Activated naive CD4-positive, alpha-beta T cell treated with Interleukin-2 at 50 U/mL for 16 hours (primary cell): ENCODE measurements at regions not wholly inside any gene's neighbourhood (a gene's known extent, or its start where the extent isn't known, plus 50 kb on each side); places are given as distances from the start of the nearest gene placed in this dataset.
"Not testable (repeated sequence)": the region's sequence is repeated elsewhere in the genome, so short reads cannot be mapped to it uniquely, and the experiment has no call there.

Experiments used
- DNase-seq: peaks from one replicate; pipeline ENCODE4 v3.0.0-alpha.2; 2020

DNA sequence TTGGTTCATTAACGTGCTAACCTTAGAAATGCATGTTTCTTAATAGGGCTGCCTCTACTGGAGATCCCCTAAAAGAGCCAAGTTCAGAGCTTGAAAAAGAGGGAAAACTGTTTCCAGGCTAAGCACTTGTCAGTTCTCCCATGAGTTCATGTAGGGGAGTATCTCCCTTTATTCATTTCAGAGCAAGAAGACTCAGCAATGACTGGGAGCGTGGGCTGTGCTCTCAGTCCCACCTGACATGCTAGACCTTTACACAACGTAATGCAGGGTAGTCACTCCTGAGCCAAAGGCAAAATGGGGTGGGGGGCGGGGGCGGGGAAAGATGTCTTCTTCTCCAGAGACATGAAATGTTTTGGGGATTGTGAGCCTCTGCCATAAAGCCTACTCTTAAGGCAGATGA lies 420.1 kb upstream of the MCTP2 start:
- no peak for DNase-seq

DNA sequence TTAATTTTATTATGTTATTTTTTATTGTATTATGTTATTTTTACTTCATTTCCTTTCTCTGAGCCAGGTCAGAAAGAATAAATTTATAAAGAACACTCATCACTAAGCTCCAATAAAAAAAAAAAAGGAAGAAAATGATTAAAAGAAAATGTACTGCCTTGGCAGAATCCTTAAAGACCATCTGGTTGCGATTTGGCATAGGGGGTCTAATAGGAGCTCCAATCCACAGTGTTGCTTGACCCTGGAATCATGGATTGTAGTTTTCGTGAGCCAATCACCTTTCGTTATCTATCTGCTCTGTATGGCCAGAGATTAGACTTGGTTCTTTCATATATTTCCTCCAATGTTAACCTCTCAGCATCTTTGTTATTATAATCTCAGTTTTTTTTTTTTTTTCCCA lies 421.8 kb upstream of the MCTP2 start:
- no peak for DNase-seq

DNA sequence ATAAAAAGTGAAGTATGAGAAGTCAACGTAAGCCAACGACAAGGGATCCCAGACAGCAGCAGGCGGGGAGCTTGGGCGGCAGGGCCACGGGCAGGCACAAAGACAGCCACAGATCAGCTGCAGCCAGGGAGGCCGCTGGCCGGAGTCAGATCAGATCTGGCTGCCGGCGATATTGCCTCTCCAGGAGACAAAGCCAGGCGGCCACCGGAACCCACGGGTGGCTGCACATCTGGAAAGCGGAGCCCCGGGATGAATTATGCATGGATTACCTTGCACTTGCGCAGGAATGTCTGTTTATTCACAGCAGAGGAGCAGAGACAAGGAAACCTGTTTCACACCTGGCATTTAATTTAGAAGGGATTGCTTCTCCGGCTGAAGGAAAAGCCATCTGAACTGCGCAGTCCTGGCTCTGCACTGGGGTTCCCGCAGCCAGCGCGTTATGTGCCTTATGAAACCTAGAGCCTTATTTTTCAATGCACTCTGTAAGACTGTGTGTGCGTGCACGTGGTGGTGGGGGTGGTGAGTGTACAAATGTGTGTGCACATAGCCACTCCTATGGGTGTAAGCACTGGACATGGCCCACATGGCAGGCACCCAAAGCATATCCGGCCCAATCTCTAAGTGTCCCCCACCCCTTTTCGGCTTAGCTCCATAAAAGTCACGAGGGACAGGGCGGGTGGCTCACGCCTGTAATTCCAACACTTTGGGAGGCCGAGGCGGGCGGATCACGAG lies 427.8 kb upstream of the MCTP2 start:
- no peak for DNase-seq

DNA sequence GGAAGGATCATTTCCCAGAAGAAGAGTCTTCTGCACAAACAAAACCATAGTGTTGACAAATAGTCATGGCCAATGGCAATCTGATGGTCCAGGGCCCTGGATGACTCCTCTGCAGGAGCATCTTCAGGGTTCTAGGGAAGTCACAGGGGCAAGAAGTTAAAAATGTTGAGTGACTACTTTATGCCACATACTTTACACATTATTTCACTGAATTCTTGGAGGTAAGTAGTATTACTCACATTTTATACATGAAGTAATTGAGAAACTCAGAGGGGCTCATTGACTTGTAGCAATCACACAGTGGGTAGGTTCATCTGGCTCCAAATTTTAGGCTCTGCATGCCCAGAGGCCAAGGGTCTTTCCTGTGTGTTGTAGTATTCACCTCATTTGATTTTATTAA lies 430.2 kb upstream of the MCTP2 start:
- DNase-seq, result no peak

DNA sequence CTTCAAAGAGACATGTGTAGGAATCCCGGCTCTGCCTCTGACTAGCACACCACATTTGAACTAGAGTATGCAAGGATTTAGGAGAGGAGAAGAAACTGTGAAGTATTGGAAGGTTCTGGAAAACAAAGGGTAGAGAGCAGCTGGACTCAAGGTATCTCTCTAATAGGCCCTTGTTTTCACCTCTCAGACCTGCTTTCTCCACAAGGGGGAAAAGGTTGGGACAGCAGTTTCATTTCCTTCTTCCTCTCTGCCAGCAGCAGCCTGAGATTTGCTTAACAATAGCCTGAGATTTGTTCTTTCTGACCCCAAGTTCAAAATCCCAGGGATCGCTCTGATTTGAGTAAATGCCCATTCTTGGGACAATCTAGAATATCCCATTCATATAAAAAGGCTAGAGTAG lies 430.6 kb upstream of the MCTP2 start:
- DNase-seq, result no peak

DNA sequence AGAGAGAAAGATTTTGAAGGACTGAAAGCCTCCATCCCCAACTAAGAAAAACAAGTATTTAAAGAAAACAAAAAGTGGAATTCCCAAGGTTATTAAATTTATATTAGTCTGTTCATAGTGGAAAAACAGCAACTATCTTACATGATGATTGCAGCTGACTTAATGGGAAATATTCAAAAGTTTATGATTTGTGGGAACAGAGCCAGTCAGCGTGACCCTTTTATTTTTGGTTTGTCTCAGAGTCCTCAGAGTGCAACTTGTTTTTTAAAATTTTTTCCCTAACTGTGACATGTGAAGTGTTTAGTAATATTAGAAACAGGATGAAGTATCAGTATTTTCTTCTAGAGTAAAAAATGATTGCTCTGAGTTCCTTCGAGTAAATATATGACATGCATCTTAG lies 441.9 kb upstream of the MCTP2 start:
- DNase-seq, result no peak

DNA sequence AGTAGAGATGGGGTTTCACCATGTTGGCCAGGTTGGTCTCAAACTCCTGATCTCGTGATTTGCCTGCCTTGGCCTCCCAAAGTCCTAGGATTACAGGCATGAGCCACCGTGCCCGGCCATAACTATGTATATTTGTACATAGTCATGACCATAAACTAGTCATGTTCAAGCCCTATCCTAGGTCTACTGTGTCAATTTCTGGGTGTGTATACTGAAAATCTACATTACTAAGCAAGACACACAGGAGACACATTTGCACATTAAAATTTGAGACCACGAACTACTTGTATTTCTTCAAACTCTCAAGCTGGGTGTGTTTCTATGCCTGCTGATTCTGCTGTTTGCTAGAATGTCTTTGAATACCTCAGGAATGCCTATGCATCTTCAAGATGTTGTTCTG lies 451.3 kb upstream of the MCTP2 start:
- DNase-seq, result no peak

DNA sequence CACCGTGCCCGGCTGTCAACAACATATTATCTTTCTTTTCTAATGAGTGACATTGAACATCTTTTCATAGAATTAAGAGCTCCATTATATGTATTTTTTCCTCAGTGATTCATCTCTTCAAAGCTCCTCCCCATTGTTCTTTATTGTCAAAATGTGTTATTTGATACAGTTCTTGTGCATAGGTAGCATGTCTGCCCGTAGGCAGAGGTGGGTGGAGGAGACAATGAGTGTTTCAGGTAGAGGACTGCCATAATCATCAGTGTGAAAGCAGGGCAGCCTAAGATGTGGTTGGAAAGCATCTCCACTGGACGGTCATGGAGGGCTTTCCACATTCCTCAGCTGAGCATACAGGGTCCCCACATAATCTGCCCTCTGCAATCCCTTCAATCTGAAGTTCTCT lies 452.0 kb upstream of the MCTP2 start:
- no peak for DNase-seq

DNA sequence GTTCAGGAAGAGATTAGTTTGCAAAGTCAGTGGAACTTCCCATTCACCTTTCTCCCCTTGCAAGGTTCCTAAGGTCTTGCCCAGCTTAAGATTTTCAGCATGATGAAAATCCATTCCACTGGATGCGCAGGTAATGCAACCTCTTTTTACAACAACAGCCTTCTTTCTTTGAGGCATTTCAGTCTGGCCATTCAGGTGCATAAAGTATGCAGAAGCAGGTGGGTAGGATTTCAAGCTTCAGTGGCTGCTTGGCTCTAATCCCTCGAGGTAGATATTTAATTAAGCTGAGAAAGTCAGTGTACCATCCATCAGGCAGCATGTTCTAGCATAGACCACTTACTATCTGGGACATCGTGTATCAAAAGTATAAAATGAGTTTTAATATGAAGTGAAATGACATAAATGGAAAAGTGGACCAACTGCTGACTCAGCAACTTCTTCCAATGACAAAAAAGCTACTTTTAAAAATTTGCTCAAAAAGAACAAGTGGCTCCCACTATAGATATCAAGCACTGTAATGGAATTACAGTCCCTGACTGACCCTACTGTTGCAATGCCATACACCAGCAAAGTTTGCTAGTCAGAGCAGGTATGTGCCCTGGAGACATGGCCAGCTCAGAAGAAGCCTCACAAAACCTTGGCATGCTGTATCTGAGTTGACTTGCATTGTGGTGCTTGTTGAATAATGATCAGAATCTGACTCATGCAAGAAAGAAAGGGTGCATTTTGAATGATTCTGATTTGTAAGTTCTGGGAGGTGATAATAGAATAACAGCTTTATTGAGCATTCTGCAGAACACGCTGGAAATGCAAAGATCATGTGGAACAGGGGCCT lies 459.9 kb upstream of the MCTP2 start:
- DNase-seq, result no peak

DNA sequence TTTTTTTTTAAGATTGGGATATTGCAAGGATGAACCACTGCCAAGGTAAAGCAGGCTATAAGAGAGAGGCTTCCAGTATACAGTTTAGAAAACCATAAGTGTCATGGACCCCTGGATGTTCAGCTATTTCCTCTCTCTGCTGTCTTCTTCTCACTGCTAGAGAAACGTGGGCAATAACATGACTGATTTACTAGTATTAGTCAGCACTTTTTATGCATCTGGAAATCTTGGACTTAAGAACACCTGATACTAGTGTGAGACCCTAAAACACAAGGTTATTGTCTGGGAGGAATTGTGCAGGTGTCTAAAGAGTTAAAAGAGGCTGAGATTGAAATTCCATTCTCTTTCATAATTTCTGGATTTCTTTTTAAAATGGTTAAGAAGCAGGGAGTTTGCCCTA lies 460.6 kb upstream of the MCTP2 start:
- no peak for DNase-seq

DNA sequence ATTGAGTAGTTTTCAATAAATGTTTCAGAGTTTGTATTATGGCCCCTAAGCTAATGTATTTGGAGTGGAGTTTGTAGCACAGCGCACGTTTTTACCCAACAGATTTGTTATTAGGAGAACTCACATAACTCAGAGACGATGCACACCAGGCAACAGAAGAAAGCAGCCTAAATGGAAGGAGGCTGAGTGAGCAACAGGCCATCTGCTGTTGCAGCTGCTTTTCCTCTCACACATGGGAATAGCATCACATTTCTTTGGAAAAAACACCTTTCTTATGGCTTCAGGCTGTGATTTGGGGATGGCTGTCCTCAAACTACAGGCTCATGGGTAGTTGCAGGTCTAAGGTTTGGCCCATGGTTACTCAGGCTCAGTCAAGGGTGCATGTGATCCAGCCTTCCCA lies 469.3 kb upstream of the MCTP2 start:
- no peak for DNase-seq

DNA sequence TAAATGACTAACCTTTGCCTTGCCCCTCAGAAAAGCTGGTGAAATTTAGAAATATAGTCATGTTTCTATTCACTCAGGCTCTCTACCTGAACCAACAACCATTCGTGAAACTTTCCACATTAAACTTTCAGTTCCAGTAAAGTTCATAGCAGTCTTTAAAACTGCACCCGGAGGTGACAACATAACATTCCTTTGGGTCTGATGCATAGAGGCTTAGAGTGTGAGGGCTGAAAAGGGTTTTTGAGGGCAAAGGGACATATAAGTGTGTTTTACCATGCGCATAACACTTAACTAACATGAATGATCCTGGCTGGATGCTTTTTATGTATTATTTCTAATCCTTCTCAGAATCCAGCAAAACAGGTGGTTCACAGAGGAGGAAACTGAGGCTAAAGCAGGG lies 471.7 kb upstream of the MCTP2 start:
- no peak for DNase-seq

DNA sequence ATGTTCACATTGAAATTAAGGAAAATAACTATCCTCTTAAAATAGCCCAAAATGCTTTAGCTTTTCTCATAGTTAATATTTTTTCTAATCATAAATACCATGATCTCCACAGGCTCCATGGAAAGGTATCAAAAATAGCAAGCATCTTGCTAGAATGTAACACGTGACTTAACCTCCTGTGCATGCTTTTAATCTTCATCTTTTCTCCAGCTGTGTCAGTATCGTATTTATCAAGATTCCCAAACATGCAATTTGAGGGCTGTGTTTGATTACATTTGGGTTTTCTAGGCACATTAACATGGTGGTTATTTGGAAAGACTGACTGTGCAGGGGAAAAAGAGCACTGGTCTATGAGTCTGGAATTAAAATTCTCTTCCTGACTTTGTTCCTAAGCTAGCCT lies 472.5 kb upstream of the MCTP2 start:
- DNase-seq, result no peak

DNA sequence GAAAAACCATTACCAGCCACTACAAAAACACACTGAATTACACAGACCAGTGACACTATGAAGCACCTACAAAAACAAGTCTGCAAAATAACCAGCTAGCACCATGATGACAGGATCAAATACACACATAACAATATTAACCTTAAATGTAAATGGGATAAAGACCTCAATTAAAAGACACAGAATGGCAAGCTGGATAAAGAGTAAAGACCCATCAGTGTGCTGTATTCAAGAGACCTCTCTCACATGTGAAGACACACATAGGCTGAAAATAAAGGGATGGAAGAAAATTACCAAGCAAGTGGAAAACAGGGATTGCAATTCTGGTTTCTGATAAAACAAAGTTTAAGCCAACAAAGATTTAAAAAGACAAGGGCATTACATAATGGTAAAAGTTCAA lies 482.7 kb upstream of the MCTP2 start:
- DNase-seq, result no peak

DNA sequence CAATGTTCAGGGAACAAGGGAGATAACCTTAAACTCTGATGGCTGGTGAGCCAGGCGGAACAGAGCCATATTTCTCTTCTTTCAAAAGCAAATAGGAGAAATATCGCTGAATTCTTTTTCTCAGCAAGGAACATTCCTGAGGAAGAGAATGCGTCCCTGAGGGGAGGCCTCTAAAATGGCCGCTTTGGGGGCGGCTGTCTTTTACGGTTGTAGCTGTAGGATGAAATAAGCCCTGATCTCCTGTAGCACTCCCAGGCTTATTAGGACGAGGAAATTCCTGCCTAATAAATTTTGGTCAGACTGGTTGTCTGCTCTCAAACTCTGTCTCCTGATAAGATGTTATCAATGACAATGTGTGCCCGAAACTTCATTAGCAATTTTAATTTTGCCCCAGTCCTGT lies 496.4 kb upstream of the MCTP2 start:
- not testable (repeated sequence) for DNase-seq

DNA sequence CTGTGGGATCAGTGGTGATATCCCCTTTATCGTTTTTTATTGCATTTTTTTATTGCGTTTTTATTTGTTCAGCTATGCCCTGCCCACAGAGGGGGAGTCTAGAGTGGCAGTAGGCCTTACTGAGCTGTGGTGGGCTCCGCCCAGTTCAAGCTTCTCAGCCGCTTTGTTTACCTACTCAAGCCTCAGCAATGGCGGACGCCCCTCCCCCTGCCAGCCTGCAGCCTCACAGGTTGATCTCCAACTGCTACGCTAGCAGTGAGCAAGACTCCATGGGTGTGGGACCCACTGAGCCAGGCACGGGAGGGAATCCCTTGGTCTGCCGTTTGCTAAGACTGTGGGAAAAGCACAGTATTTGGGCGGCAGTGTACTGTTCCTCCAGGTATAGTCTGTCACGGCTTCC lies 500.6 kb upstream of the MCTP2 start:
- no peak for DNase-seq

DNA sequence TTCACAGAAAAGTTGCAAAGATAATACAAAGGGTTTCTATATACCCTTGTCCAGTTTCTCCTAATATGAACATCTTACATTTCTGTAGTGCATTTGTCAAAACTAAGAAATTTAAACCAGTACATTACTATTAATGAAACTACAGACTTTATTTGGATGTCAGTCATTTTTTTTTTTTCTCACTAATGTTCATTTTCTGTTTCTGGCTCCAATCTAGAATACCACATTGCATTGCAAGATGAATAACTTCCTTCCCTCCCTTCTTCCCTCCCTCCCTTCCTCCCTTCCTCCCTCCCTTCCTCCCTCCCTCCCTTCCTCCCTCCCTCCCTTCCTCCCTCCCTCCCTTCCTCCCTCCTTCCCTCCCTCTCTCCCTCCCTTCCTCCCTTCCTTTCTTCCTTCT lies 509.2 kb upstream of the MCTP2 start:
- no peak for DNase-seq

DNA sequence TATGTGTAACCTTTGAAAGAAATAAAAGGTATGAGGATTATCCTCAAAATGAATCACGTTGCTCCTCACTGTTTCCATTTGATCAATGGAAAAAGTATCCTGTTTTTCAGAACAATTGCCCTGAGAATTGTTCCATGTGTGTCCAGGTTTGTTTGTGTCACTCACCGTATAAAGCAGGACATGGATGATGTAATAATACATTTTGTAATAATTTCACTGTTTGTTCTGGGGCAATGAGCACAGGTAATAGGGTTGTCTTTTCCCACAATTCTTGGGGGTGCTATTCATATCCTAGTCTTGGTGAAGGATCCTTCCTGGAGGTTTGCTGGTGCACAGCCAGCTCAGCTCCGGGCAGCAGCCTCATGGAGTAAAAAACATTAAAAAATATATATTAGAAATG lies 510.8 kb upstream of the MCTP2 start:
- no peak for DNase-seq

DNA sequence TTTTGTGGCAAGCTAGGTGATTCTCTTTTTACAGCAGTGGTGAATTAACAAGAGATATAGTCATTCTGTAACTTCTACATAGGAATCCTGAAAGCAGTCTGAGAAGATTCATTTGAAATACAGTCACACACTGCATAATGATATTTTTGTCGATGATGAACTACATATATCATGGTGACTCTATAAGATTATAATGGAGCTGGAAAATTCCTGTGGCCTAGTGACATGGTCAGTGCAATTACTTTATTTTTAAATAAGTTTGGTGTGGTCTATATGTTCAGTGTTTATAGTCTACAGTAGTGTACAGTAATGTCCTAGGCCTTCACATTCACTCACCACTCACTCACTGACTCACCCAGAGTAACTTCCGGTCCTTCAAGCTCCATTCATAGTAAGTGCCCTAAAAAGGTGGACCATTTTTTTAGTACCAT lies 511.4 kb upstream of the MCTP2 start:
- DNase-seq, result no peak

DNA sequence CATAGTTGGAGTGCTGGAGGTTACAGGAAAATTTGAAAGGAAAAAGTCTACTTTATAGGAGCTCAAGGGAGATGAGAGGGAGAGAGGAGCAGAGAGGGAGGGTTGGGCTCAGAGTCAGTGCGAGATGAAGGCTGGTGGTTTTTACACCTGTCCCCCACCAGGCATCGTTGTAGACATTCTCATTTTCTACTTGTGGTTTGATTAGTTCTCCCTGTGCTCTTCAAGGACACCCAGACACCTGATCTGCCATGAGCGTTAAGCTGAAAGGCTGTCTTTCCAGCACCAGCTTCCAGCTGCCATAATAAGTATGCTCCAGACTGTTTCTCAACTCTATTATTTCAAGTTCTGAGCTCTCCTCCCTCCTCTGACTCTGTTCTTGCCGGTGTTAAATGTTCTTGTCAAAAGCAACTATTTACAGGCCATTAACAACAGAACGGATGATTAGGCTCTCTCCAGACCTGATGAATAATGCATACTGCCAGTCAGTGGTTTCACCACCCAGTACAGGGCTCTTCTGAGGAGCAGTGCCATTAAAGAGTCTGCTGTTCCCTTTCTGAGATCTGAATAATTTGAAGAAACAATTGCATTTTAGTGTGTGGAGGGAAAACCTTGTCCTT lies 514.6 kb upstream of the MCTP2 start:
- no peak for DNase-seq

DNA sequence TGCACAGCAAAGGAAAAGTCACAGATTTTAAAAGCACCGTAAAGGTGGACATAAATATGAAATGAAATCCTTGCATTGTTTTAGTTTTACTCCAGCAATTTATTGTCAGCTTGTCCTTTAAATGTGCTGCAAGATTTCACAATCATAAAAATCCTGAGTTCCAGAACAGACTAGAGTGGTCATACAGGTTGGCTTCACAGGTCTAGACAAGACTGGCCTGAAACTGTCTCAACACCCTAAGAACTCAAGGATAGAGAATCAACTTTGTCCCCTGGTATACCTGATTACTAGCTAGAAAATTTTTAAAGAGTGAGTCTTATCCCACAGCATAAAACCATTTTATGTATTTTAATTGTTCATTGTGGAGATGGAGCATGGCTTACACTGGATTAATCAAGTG lies 521.7 kb upstream of the MCTP2 start:
- no peak for DNase-seq

DNA sequence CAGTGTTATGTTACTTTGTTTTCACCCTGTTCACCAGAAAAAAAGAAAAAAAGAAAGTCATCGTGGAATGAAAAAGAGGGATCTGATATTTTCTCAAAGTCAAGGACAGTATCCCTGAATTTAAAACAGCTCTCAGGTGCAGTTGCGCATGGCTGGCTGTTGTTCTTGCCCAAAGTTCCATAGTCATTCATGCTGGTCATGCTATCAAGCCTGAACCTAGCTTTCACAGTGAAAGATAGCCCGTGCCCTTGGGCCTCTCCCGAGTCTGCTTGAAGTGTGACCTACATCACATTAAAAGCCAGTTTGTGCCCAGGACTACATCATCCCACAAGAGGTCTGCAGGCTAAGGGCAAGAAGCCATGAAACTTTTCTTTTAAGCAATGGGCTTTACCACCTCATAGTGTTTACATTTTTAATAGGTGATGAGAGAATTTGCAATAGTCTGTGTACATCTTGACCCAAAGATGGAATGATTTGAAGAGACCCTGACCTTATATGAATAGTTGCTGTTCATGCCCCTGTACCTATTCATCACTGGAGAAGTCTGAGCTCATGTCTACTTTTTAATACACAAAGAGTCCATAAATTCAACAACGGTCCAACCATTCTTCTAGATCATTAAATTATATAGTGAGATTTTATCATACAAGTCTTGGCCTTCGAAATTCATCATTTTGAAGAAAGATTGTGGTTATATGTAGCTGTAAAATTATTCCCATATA lies 522.5 kb upstream of the MCTP2 start:
- DNase-seq, result no peak

DNA sequence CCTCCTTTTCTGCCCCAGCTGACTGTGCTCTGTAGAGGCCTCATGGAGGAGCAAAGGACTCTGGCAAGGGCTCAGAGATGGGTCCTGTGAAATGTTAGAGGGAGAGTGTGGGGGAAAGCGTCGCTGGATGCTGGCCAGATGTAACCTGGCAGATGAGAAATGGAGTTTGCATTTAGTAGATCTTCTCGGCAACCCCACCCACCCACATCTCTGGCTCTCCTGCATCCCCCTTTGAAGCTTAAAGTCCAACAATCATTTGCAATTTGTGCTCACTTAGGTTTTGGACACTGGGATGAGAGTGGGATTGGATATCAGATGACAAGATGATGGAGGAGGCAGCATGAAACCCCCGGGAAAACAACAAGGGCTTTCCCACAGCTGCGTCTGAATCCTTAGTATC lies 523.6 kb upstream of the MCTP2 start:
- DNase-seq, result no peak
